HG03139 (cell line): ENCODE measurements at regions not wholly inside any gene's neighbourhood (a gene's known extent, or its start where the extent isn't known, plus 50 kb on each side); places are given as distances from the start of the nearest gene placed in this dataset.
"Not testable (repeated sequence)": the region's sequence is repeated elsewhere in the genome, so short reads cannot be mapped to it uniquely, and the experiment has no call there.

Experiments used
- ATAC-seq: cut with Tn5 transposase; IDR thresholded peaks from one replicate; pipeline ENCODE4 v1.9.1; 2021; ENCODE audit not compliant: unreplicated experiment

- ATAC-seq: no peak
Observed at GRCh38 chr2:183522489-183523266, 398.4 kb downstream of the NUP35 start.

- no peak for ATAC-seq
Observed at GRCh38 chr2:183530333-183530901, 406.2 kb downstream of the NUP35 start.

GRCh38 chr2:183532514-183532913 is 408.3 kb downstream of the NUP35 start:
- no peak for ATAC-seq

- ATAC-seq: no peak
Observed at GRCh38 chr2:183533021-183533420, 408.8 kb downstream of the NUP35 start.

- ATAC-seq: no peak
Observed at GRCh38 chr2:183536290-183536689, 412.0 kb downstream of the NUP35 start.

- no peak for ATAC-seq
Observed at GRCh38 chr2:183536714-183537113, 412.5 kb downstream of the NUP35 start.

- ATAC-seq: no peak
Observed at GRCh38 chr2:183541766-183542165, 417.5 kb downstream of the NUP35 start.

GRCh38 chr2:183542606-183543005 is 418.4 kb downstream of the NUP35 start:
- no peak for ATAC-seq

- ATAC-seq: no peak
Observed at GRCh38 chr2:183543222-183543621, 419.0 kb downstream of the NUP35 start.

GRCh38 chr2:183543731-183544130 is 419.5 kb downstream of the NUP35 start:
- no peak for ATAC-seq

GRCh38 chr2:183546560-183547350 is 422.5 kb downstream of the NUP35 start:
- ATAC-seq: not testable (repeated sequence)

GRCh38 chr2:183552716-183553115 is 428.5 kb downstream of the NUP35 start:
- ATAC-seq: no peak

- ATAC-seq: no peak
Observed at GRCh38 chr2:183564726-183565125, 440.5 kb downstream of the NUP35 start.

GRCh38 chr2:183575481-183575880 is 451.2 kb downstream of the NUP35 start:
- ATAC-seq: no peak

- ATAC-seq: no peak
Observed at GRCh38 chr2:183579686-183580085, 455.4 kb downstream of the NUP35 start.

GRCh38 chr2:183592271-183592670 is 468.0 kb downstream of the NUP35 start:
- ATAC-seq: no peak

GRCh38 chr2:183594150-183594549 is 469.9 kb downstream of the NUP35 start:
- ATAC-seq: no peak

- ATAC-seq: no peak
Observed at GRCh38 chr2:183597841-183598240, 473.6 kb downstream of the NUP35 start.

GRCh38 chr2:183604065-183604464 is 479.8 kb downstream of the NUP35 start:
- no peak for ATAC-seq

- no peak for ATAC-seq
Observed at GRCh38 chr2:183605440-183605839, 481.2 kb downstream of the NUP35 start.

- no peak for ATAC-seq
Observed at GRCh38 chr2:183606022-183606717, 481.9 kb downstream of the NUP35 start.
